Peyer's patch (tissue), 4 donors: ENCODE measurements at regions not wholly inside any gene's neighbourhood (a gene's known extent, or its start where the extent isn't known, plus 50 kb on each side); places are given as distances from the start of the nearest gene placed in this dataset.

ENCODE experiments used
- POLR2A ChIP-seq, 2 donors: fragments of 450-650 bp; IDR thresholded peaks; one replicate each; pipeline ENCODE4 v1.5.1; 2017; ENCODE audit warnings: antibody characterized with exemption in 2 of 2, mild to moderate bottlenecking in 2 of 2, moderate library complexity in 2 of 2
- TF ChIP-seq, protein P1 (sequence below), 6 experiments: fragments of 450-650 bp in 4 of 6; fragments of 200-600 bp in 2 of 6; sonication (generic) in 1 of 6; IDR thresholded peaks; one replicate each; pipeline ENCODE4 v1.5.1; 2017 to 2019; ENCODE audit warnings: antibody characterized with exemption in 6 of 6, mild to moderate bottlenecking in 3 of 6, moderate library complexity in 1 of 6

DNA sequence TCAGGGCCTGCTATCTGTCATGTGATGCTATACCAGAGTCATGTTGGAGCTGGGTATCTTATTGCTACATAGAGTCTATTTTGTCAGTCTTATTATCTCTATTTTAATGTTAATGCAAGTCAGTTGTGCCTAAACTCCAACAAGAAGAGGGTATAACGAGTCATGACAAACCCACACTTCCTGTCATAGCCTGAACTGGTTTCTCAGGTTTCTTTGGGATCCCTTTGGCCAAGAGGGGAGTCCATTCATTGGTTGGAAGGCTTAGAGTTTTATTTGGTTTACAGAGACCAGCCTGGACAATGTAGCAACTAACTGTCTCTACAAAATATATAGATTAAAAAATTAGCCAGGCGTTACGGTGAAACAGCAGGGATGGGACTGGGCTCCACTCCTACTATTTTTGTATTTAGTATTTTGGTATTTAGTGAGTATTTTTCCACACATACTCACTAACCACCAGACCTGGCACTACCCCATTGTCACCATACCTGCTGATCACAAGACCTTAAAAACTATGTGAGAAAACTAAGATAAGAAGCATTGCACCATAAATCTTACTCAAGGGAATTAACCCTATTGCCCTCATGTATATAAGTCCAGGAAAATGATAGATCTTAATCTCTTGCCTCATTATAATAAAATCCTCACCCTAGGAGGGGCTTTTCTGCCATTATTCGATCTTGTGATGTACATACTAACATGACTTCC is 387.5 kb downstream of the IPO8 start:
- TF ChIP-seq, protein P1, sequence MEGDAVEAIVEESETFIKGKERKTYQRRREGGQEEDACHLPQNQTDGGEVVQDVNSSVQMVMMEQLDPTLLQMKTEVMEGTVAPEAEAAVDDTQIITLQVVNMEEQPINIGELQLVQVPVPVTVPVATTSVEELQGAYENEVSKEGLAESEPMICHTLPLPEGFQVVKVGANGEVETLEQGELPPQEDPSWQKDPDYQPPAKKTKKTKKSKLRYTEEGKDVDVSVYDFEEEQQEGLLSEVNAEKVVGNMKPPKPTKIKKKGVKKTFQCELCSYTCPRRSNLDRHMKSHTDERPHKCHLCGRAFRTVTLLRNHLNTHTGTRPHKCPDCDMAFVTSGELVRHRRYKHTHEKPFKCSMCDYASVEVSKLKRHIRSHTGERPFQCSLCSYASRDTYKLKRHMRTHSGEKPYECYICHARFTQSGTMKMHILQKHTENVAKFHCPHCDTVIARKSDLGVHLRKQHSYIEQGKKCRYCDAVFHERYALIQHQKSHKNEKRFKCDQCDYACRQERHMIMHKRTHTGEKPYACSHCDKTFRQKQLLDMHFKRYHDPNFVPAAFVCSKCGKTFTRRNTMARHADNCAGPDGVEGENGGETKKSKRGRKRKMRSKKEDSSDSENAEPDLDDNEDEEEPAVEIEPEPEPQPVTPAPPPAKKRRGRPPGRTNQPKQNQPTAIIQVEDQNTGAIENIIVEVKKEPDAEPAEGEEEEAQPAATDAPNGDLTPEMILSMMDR (IDR thresholded peaks at IDR 0.05), result no peak
- no peak for TF ChIP-seq POLR2A (IDR thresholded peaks at IDR 0.05)
